ENCODE measurements at regions not wholly inside any gene's neighbourhood (a gene's known extent, or its start where the extent isn't known, plus 50 kb on each side); places are given as distances from the start of the nearest gene placed in this dataset.
A peak's percentile ranks its signal among the peaks of the same experiment; 100 is the strongest.

- TF ChIP-seq ZNF766 (CRISPR knock-in tag; conservative IDR thresholded peaks at IDR 0.05) (0 out of 2 replicates have a peak, but pooled peaks have one; percentile 24), ZBTB7A (IDR thresholded peaks at IDR 0.05; ENCODE audit: borderline replicate concordance, control insufficient read depth, low read depth, low read length) (no peak), KLF13 (tag; IDR thresholded peaks at IDR 0.05; ENCODE audit: borderline replicate concordance, low read depth) (no peak), ZBTB9 (CRISPR knock-in tag; IDR thresholded peaks at IDR 0.05) (no peak), ESRRA (IDR thresholded peaks at IDR 0.05; ENCODE audit: borderline replicate concordance, low read depth) (0 out of 2 replicates have a peak, but pooled peaks have one; percentile 45), BRD4 (IDR thresholded peaks at IDR 0.05) (no peak), KAT8 (IDR thresholded peaks at IDR 0.05; ENCODE audit: low read depth) (no peak), ZNF282 (CRISPR knock-in tag; IDR thresholded peaks at IDR 0.05) (no peak), CXXC5 (CRISPR knock-in tag; IDR thresholded peaks at IDR 0.05) (0 out of 2 replicates have a peak, but pooled peaks have one; percentile 17), MBD1 (CRISPR knock-in tag; IDR thresholded peaks at IDR 0.05) (no peak), POLR3G (IDR thresholded peaks at IDR 0.05; ENCODE audit: extremely low read depth, insufficient read length, insufficient replicate concordance) (no peak), TOE1 (IDR thresholded peaks at IDR 0.05; ENCODE audit: borderline replicate concordance) (no peak), TOE1 (CRISPR knock-in tag; IDR thresholded peaks at IDR 0.05; ENCODE audit: borderline replicate concordance, low read depth) (no peak), NFIC (IDR thresholded peaks at IDR 0.05) (peak; percentile 84), FOXA1 (IDR thresholded peaks at IDR 0.05; ENCODE audit: borderline replicate concordance) (no peak), MAFG (tag; conservative IDR thresholded peaks at IDR 0.05) (peak; percentile 93), POLR2B (IDR thresholded peaks at IDR 0.05; ENCODE audit: low read depth, partially characterized antibody) (no peak), PRPF4 (IDR thresholded peaks at IDR 0.05; ENCODE audit: insufficient read depth, low read depth, low read length, poor library complexity, severe bottlenecking) (no peak), CEBPG (CRISPR knock-in tag; IDR thresholded peaks at IDR 0.05) (no peak; the same call in 1 of the 2 replicates), CEBPG (tag; conservative IDR thresholded peaks at IDR 0.05 in 1 of 2, IDR thresholded peaks at IDR 0.05 in 1 of 2) (peak; percentile 62 to 63; a peak in 2 of 4 replicates), ZNF12 (CRISPR knock-in tag; IDR thresholded peaks at IDR 0.05) (no peak), E2F3 (CRISPR knock-in tag; IDR thresholded peaks at IDR 0.05) (no peak), ZFP36 (IDR thresholded peaks at IDR 0.05; ENCODE audit: low read depth, low read length, partially characterized antibody) (peak; percentile 40), SIX5 (IDR thresholded peaks at IDR 0.05; ENCODE audit: borderline replicate concordance in 1 of 2, insufficient read depth in 1 of 2, low read depth in 1 of 2, low read length in 2 of 2) (no peak), ZKSCAN8 (CRISPR knock-in tag; IDR thresholded peaks at IDR 0.05) (no peak)
Measured at GRCh38 chr2:215505044-215505786, 69.3 kb upstream of the FN1 start (continued).
